Epidermal melanocyte (primary cell): ENCODE measurements at regions not wholly inside any gene's neighbourhood (a gene's known extent, or its start where the extent isn't known, plus 50 kb on each side); places are given as distances from the start of the nearest gene placed in this dataset.
A peak's percentile ranks its signal among the peaks of the same experiment; 100 is the strongest.
"Not testable (repeated sequence)": the region's sequence is repeated elsewhere in the genome, so short reads cannot be mapped to it uniquely, and the experiment has no call there.

Experiments
- DNase-seq: peaks from one replicate; pipeline ENCODE4 v3.0.0; 2011; ENCODE audit warnings: low spot score; ENCODE audit not compliant: insufficient read length

- no peak for DNase-seq
These were observed 1500.7 kb upstream of the FLRT2 start for GRCh38 chr14:84029246-84029645.

GRCh38 chr14:84029720-84030119, 1500.2 kb upstream of the FLRT2 start:
- no peak for DNase-seq

GRCh38 chr14:84036840-84037239, 1493.1 kb upstream of the FLRT2 start:
- peak; percentile 30 for DNase-seq

- no peak for DNase-seq
These were observed 1492.4 kb upstream of the FLRT2 start for GRCh38 chr14:84037593-84037992.

GRCh38 chr14:84040101-84040500, 1489.8 kb upstream of the FLRT2 start:
- no peak for DNase-seq

GRCh38 chr14:84041421-84041820, 1488.5 kb upstream of the FLRT2 start:
- no peak for DNase-seq

- no peak for DNase-seq
These were observed 1487.0 kb upstream of the FLRT2 start for GRCh38 chr14:84042992-84043391.

- no peak for DNase-seq
These were observed 1465.4 kb upstream of the FLRT2 start for GRCh38 chr14:84064316-84065125.

GRCh38 chr14:84065811-84066210, 1464.1 kb upstream of the FLRT2 start:
- DNase-seq = no peak

GRCh38 chr14:84068288-84068687, 1461.7 kb upstream of the FLRT2 start:
- no peak for DNase-seq

GRCh38 chr14:84071061-84071460, 1458.9 kb upstream of the FLRT2 start:
- DNase-seq = no peak

- DNase-seq = no peak
These were observed 1455.3 kb upstream of the FLRT2 start for GRCh38 chr14:84074626-84075025.

GRCh38 chr14:84080944-84081343, 1449.0 kb upstream of the FLRT2 start:
- no peak for DNase-seq

GRCh38 chr14:84084056-84084630, 1445.8 kb upstream of the FLRT2 start:
- no peak for DNase-seq

- DNase-seq = no peak
These were observed 1444.5 kb upstream of the FLRT2 start for GRCh38 chr14:84085493-84085892.

- DNase-seq = no peak
These were observed 1443.2 kb upstream of the FLRT2 start for GRCh38 chr14:84086714-84087113.

GRCh38 chr14:84087986-84088531, 1441.9 kb upstream of the FLRT2 start:
- no peak for DNase-seq

- no peak for DNase-seq
These were observed 1439.1 kb upstream of the FLRT2 start for GRCh38 chr14:84090837-84091236.

GRCh38 chr14:84095681-84096080, 1434.3 kb upstream of the FLRT2 start:
- no peak for DNase-seq

- DNase-seq = no peak
These were observed 1431.7 kb upstream of the FLRT2 start for GRCh38 chr14:84098261-84098660.

GRCh38 chr14:84099560-84099959, 1430.4 kb upstream of the FLRT2 start:
- not testable (repeated sequence) for DNase-seq

- no peak for DNase-seq
These were observed 1422.1 kb upstream of the FLRT2 start for GRCh38 chr14:84107835-84108343.
